H1 (cell line): ENCODE measurements at regions not wholly inside any gene's neighbourhood (a gene's known extent, or its start where the extent isn't known, plus 50 kb on each side); places are given as distances from the start of the nearest gene placed in this dataset.

Experiments
- CEBPB ChIP-seq: IDR thresholded peaks from 2 replicates; pipeline ENCODE4 v1.6.1; 2012; ENCODE audit warnings: low read depth, low read length
- CHD7 ChIP-seq: fragments of 300-600 bp; sonication (generic); IDR thresholded peaks from 2 replicates; pipeline ENCODE4 v1.7.1; 2012; ENCODE audit warnings: low read length, moderate library complexity, mild to moderate bottlenecking, inconsistent platforms; ENCODE audit not compliant: insufficient replicate concordance
- CTBP2 ChIP-seq: IDR thresholded peaks from 2 replicates; pipeline ENCODE4 v1.7.0; 2011; ENCODE audit warnings: borderline replicate concordance, mild to moderate bottlenecking, moderate library complexity, mixed read lengths, low read length; ENCODE audit not compliant: insufficient read depth, insufficient read length
- FOSL1 ChIP-seq: IDR thresholded peaks from 2 replicates; pipeline ENCODE4 v1.6.1; 2011; ENCODE audit warnings: mild to moderate bottlenecking, low read depth, low read length, moderate library complexity; ENCODE audit not compliant: insufficient read depth
- JUN ChIP-seq: IDR thresholded peaks from 2 replicates; pipeline ENCODE4 v1.6.1; 2011; ENCODE audit warnings: low read depth, mild to moderate bottlenecking, improper control_type of control experiment, low read length
- KDM4A ChIP-seq: IDR thresholded peaks from one replicate; pipeline ENCODE4 v1.7.1; 2012; ENCODE audit warnings: low read depth, mild to moderate bottlenecking, moderate library complexity, low read length, inconsistent platforms; ENCODE audit not compliant: severe bottlenecking
- PHF8 ChIP-seq: fragments of 200-600 bp; sonication (generic); conservative IDR thresholded peaks from 2 replicates; pipeline ENCODE4 v1.7.1; 2012; ENCODE audit warnings: low read depth, mild to moderate bottlenecking, inconsistent platforms, low read length, moderate library complexity
- POLR2AphosphoS5 ChIP-seq: IDR thresholded peaks from 2 replicates; pipeline ENCODE4 v1.6.1; 2011; ENCODE audit warnings: low read depth, low read length
- POU5F1 ChIP-seq: IDR thresholded peaks from 2 replicates; pipeline ENCODE4 v1.6.1; 2011; ENCODE audit warnings: low read depth, mild to moderate bottlenecking, low read length, moderate library complexity
- SRF ChIP-seq: IDR thresholded peaks from 2 replicates; pipeline ENCODE4 v1.6.1; 2011; ENCODE audit warnings: mild to moderate bottlenecking, low read depth, low read length, moderate library complexity
- SUZ12 ChIP-seq: fragments of 200-600 bp; sonication (generic); IDR thresholded peaks from 2 replicates; pipeline ENCODE4 v1.6.1; 2012; ENCODE audit warnings: mild to moderate bottlenecking, inconsistent platforms, low read length, moderate library complexity, mixed read lengths
- TF ChIP-seq, protein P1 (sequence below): IDR thresholded peaks from 2 replicates; pipeline ENCODE4 v1.6.1; 2011; ENCODE audit warnings: low read depth, mild to moderate bottlenecking, low read length; ENCODE audit not compliant: insufficient read depth

- TF ChIP-seq CHD7: no peak
- TF ChIP-seq CTBP2: no peak
- no peak for TF ChIP-seq CEBPB
- TF ChIP-seq POLR2AphosphoS5: no peak
- TF ChIP-seq FOSL1: no peak
- TF ChIP-seq KDM4A: no peak
- no peak for TF ChIP-seq PHF8
- TF ChIP-seq SUZ12: no peak
- no peak for TF ChIP-seq SRF
- TF ChIP-seq, protein P1, sequence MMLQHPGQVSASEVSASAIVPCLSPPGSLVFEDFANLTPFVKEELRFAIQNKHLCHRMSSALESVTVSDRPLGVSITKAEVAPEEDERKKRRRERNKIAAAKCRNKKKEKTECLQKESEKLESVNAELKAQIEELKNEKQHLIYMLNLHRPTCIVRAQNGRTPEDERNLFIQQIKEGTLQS: no peak
- TF ChIP-seq JUN: no peak
- no peak for TF ChIP-seq POU5F1
These were observed 656.9 kb downstream of the RFPL4B start (continued) for GRCh38 chr6:113004054-113004453.
